ENCODE measurements at regions not wholly inside any gene's neighbourhood (a gene's known extent, or its start where the extent isn't known, plus 50 kb on each side); places are given as distances from the start of the nearest gene placed in this dataset.

DNA sequence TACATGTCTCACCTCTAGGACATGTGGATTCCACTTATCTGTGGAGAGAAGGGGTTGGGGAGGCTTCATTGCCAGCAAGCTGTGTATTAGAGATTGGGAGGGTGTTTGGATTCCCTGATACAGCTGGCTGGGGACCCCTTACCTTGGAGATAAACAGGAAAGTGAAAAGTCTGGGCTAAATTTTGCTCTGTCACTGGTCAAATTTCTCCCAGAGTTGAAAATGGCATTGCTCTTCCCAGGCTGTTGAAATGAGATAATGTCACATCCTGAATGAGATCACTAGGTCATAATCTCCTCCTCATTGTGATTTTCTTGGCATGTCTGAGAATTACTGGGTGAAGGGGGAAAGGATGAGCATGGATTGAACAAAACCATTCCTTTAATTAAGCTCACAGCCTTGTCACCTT lies 265.0 kb upstream of the PARD3B start:
- no peak for TF ChIP-seq CREM (CRISPR knock-in tag; IDR thresholded peaks at IDR 0.05)
- no peak for TF ChIP-seq ETV6 (CRISPR knock-in tag; IDR thresholded peaks at IDR 0.05)
- TF ChIP-seq, protein P1, sequence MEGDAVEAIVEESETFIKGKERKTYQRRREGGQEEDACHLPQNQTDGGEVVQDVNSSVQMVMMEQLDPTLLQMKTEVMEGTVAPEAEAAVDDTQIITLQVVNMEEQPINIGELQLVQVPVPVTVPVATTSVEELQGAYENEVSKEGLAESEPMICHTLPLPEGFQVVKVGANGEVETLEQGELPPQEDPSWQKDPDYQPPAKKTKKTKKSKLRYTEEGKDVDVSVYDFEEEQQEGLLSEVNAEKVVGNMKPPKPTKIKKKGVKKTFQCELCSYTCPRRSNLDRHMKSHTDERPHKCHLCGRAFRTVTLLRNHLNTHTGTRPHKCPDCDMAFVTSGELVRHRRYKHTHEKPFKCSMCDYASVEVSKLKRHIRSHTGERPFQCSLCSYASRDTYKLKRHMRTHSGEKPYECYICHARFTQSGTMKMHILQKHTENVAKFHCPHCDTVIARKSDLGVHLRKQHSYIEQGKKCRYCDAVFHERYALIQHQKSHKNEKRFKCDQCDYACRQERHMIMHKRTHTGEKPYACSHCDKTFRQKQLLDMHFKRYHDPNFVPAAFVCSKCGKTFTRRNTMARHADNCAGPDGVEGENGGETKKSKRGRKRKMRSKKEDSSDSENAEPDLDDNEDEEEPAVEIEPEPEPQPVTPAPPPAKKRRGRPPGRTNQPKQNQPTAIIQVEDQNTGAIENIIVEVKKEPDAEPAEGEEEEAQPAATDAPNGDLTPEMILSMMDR (IDR thresholded peaks at IDR 0.05), result no peak
- no peak for TF ChIP-seq ZMAT4 (CRISPR knock-in tag; IDR thresholded peaks at IDR 0.05)
- TF ChIP-seq, protein P2, sequence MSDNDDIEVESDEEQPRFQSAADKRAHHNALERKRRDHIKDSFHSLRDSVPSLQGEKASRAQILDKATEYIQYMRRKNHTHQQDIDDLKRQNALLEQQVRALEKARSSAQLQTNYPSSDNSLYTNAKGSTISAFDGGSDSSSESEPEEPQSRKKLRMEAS (CRISPR knock-in tag; IDR thresholded peaks at IDR 0.05), result no peak
- no peak for TF ChIP-seq FOXK1 (CRISPR knock-in tag; IDR thresholded peaks at IDR 0.05)
- TF ChIP-seq TEAD1 (CRISPR knock-in tag; IDR thresholded peaks at IDR 0.05), result no peak
- TF ChIP-seq, protein P3, sequence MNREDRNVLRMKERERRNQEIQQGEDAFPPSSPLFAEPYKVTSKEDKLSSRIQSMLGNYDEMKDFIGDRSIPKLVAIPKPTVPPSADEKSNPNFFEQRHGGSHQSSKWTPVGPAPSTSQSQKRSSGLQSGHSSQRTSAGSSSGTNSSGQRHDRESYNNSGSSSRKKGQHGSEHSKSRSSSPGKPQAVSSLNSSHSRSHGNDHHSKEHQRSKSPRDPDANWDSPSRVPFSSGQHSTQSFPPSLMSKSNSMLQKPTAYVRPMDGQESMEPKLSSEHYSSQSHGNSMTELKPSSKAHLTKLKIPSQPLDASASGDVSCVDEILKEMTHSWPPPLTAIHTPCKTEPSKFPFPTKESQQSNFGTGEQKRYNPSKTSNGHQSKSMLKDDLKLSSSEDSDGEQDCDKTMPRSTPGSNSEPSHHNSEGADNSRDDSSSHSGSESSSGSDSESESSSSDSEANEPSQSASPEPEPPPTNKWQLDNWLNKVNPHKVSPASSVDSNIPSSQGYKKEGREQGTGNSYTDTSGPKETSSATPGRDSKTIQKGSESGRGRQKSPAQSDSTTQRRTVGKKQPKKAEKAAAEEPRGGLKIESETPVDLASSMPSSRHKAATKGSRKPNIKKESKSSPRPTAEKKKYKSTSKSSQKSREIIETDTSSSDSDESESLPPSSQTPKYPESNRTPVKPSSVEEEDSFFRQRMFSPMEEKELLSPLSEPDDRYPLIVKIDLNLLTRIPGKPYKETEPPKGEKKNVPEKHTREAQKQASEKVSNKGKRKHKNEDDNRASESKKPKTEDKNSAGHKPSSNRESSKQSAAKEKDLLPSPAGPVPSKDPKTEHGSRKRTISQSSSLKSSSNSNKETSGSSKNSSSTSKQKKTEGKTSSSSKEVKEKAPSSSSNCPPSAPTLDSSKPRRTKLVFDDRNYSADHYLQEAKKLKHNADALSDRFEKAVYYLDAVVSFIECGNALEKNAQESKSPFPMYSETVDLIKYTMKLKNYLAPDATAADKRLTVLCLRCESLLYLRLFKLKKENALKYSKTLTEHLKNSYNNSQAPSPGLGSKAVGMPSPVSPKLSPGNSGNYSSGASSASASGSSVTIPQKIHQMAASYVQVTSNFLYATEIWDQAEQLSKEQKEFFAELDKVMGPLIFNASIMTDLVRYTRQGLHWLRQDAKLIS (CRISPR knock-in tag; IDR thresholded peaks at IDR 0.05; ENCODE audit: borderline replicate concordance), result no peak
- no peak for TF ChIP-seq ZNF512 (CRISPR knock-in tag; IDR thresholded peaks at IDR 0.05; ENCODE audit: borderline replicate concordance)
- TF ChIP-seq SP1 (CRISPR knock-in tag; conservative IDR thresholded peaks at IDR 0.05), result no peak
- no peak for TF ChIP-seq ESRRA (CRISPR knock-in tag; IDR thresholded peaks at IDR 0.05; ENCODE audit: borderline replicate concordance)
